ENCODE measurements at regions not wholly inside any gene's neighbourhood (a gene's known extent, or its start where the extent isn't known, plus 50 kb on each side); places are given as distances from the start of the nearest gene placed in this dataset.

DNA sequence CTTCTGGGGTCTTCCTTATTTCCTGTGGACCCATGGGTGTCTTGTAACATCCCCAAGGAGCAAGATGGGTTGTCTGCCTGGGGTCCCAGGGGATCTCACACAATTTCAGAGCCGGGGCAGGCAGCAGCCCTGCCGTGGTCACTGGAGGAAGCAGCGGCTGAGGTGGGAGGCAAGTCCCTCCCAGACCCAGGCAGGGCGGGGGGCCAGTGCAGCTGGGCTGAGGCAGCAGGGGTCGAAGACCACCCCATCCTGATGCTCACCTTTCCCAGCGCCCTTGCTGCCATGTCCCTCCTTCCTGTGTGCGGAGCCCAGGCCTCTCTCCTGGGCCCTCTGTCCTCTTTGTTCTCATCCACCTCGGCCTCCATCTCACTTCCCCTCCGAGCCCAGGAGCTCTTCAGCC is 583.0 kb upstream of the COBL start:
- CTCF ChIA-PET, result no interaction called here
- Mint-ChIP-seq H3K9me3 (peaks cover 10 to 24% (median 12%) of the 10 kb centered on the region in 5 donors), H3K27ac (no peak overlapping the region), H3K27me3 (no peaks in the 10 kb centered on the region), H3K4me3 (no peak overlapping the region), H3K4me1 (no peaks in the 10 kb centered on the region), H3K36me3 (no peaks in the 10 kb centered on the region)
- POLR2A ChIA-PET, result no interaction called here
- Histone ChIP-seq H3K9me3 (ENCODE audit: low read length) (no peaks in the 10 kb centered on the region), H3K4me1 (ENCODE audit: insufficient read depth, low read length) (no peaks in the 10 kb centered on the region), H3K27me3 (ENCODE audit: insufficient read depth, low read length, poor library complexity, severe bottlenecking) (no peaks in the 10 kb centered on the region), H3K27ac (ENCODE audit: low read depth, low read length) (no peak overlapping the region), H3K4me3 (ENCODE audit: low read length) (no peak overlapping the region), H3K36me3 (ENCODE audit: insufficient read depth, low read length) (no peaks in the 10 kb centered on the region)
- no peak for DNase-seq

DNA sequence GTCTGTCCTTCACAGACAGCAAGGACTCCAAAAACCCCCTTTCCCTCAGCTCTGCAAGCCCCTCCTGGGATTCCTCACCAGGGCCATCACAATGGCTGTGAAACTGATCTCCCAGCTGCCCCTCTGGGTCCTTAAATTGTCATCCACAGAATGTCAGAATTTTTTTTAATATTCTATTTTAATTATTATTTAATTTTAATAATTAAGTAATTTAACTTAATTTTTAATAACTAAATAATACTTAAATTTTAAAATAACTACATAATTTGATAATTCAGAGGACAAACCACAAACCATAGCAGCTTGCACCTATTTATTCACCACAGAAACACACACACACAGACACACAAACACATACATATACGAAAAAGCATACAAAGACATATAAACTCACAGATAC is 565.8 kb upstream of the COBL start:
- H3K4me1 Mint-ChIP-seq, result no peaks in the 10 kb centered on the region
- ChIA-PET CTCF (no interaction called here), POLR2A (no interaction called here)
- H3K9me3 ChIP-seq (ENCODE audit: low read length), result no peaks in the 10 kb centered on the region
- H3K27me3 ChIP-seq (ENCODE audit: insufficient read depth, low read length, poor library complexity, severe bottlenecking), result no peaks in the 10 kb centered on the region
- H3K36me3 Mint-ChIP-seq, result no peaks in the 10 kb centered on the region
- H3K27me3 Mint-ChIP-seq, result no peaks in the 10 kb centered on the region
- no peak overlapping the region for H3K27ac ChIP-seq (ENCODE audit: low read depth, low read length)
- DNase-seq, result no peak
- no peak overlapping the region for H3K4me3 ChIP-seq (ENCODE audit: low read length)
- no peak overlapping the region for H3K4me3 Mint-ChIP-seq
- peaks cover under 1 to 10% (median 5%) of the 10 kb centered on the region in 5 donors for H3K9me3 Mint-ChIP-seq
- H3K36me3 ChIP-seq (ENCODE audit: insufficient read depth, low read length), result no peaks in the 10 kb centered on the region
- H3K27ac Mint-ChIP-seq, result peak overlapping the region in 1 of 8 donors; percentile 7
- H3K4me1 ChIP-seq (ENCODE audit: insufficient read depth, low read length), result no peaks in the 10 kb centered on the region

DNA sequence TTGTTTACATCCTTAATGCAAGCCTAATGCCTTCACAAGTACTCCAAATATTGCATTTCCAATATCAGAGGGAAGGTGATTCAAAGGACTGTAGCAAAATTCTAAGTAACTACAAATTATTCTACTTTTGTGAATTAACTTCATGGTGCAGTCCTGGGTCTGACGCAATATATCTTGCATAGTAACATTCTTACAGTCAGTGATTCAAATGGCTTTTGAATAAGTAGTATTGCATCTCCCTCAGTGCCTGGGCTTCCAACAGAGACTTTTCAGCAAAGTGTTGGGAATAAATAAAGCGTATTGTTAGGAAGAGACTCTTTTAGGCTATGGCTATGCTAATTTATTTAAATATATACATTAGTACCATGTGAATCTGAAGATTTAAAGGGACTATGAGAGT is 564.7 kb upstream of the COBL start:
- no peak overlapping the region for H3K27ac Mint-ChIP-seq
- no peaks in the 10 kb centered on the region for H3K4me1 ChIP-seq (ENCODE audit: insufficient read depth, low read length)
- H3K4me1 Mint-ChIP-seq, result no peaks in the 10 kb centered on the region
- H3K27ac ChIP-seq (ENCODE audit: low read depth, low read length), result no peak overlapping the region
- H3K4me3 Mint-ChIP-seq, result no peak overlapping the region
- DNase-seq, result no peak
- H3K27me3 Mint-ChIP-seq, result no peaks in the 10 kb centered on the region
- no peaks in the 10 kb centered on the region for H3K27me3 ChIP-seq (ENCODE audit: insufficient read depth, low read length, poor library complexity, severe bottlenecking)
- H3K9me3 ChIP-seq (ENCODE audit: low read length), result no peaks in the 10 kb centered on the region
- ChIA-PET POLR2A (no interaction called here), CTCF (no interaction called here)
- H3K36me3 ChIP-seq (ENCODE audit: insufficient read depth, low read length), result no peaks in the 10 kb centered on the region
- peaks cover 0 to 10% (median 5%) of the 10 kb centered on the region in 5 donors for H3K9me3 Mint-ChIP-seq
- no peaks in the 10 kb centered on the region for H3K36me3 Mint-ChIP-seq
- no peak overlapping the region for H3K4me3 ChIP-seq (ENCODE audit: low read length)

- Histone ChIP-seq H3K36me3 (ENCODE audit: insufficient read depth, low read length) (no peaks in the 10 kb centered on the region), H3K4me3 (ENCODE audit: low read length) (no peak overlapping the region)
Measured at GRCh38 chr7:51878865-51879264, 562.3 kb upstream of the COBL start.

GRCh38 chr7:51869452-51869851 is 552.8 kb upstream of the COBL start:
- Mint-ChIP-seq H3K27me3 (no peaks in the 10 kb centered on the region), H3K4me1 (no peaks in the 10 kb centered on the region), H3K27ac (no peak overlapping the region), H3K4me3 (no peak overlapping the region), H3K36me3 (no peaks in the 10 kb centered on the region), H3K9me3 (peaks cover 1 to 26% (median 13%) of the 10 kb centered on the region in 5 donors)
- H3K4me1 ChIP-seq (ENCODE audit: insufficient read depth, low read length), result no peaks in the 10 kb centered on the region
- no peak overlapping the region for H3K4me3 ChIP-seq (ENCODE audit: low read length)
- no peak for DNase-seq
- ChIA-PET CTCF (no interaction called here), POLR2A (no interaction called here)
- H3K27ac ChIP-seq (ENCODE audit: low read depth, low read length), result no peak overlapping the region
- H3K36me3 ChIP-seq (ENCODE audit: insufficient read depth, low read length), result no peaks in the 10 kb centered on the region
- no peaks in the 10 kb centered on the region for H3K9me3 ChIP-seq (ENCODE audit: low read length)
- no peaks in the 10 kb centered on the region for H3K27me3 ChIP-seq (ENCODE audit: insufficient read depth, low read length, poor library complexity, severe bottlenecking)

More at GRCh38 chr7:51878865-51879264, 562.3 kb upstream of the COBL start:
- no peak overlapping the region for H3K27ac Mint-ChIP-seq
- H3K27me3 Mint-ChIP-seq, result no peaks in the 10 kb centered on the region
- CTCF ChIA-PET, result no interaction called here
- no peaks in the 10 kb centered on the region for H3K9me3 ChIP-seq (ENCODE audit: low read length)
- no peaks in the 10 kb centered on the region for H3K4me1 Mint-ChIP-seq
- peaks cover 0 to 8% (median 2%) of the 10 kb centered on the region in 5 donors for H3K9me3 Mint-ChIP-seq
- no peaks in the 10 kb centered on the region for H3K27me3 ChIP-seq (ENCODE audit: insufficient read depth, low read length, poor library complexity, severe bottlenecking)
- no peak for DNase-seq
- no peak overlapping the region for H3K27ac ChIP-seq (ENCODE audit: low read depth, low read length)
- H3K4me1 ChIP-seq (ENCODE audit: insufficient read depth, low read length), result no peaks in the 10 kb centered on the region
- no peak overlapping the region for H3K4me3 Mint-ChIP-seq
- no peaks in the 10 kb centered on the region for H3K36me3 Mint-ChIP-seq
- POLR2A ChIA-PET, result no interaction called here

DNA sequence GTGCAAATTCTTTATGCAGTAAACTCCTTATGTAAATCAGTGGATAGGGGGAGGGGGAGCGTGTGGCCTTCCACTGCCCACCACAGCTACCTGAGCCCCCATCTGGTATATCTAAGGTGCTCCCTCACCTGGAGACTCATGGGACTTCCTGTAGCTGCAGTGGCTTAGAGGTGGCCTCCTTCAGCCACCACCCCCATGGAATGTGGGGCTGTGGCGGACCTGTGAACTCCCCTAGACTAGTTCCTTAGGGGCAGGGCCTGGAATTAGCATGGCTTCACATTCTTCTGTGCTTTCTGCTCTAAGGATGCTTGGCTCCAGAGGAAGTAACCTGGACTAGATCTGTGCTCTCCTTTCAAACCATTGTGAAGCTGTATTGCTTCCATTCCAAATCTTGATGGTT is 550.5 kb upstream of the COBL start:
- H3K27me3 ChIP-seq (ENCODE audit: insufficient read depth, low read length, poor library complexity, severe bottlenecking), result no peaks in the 10 kb centered on the region

GRCh38 chr7:51860305-51860704 is 543.7 kb upstream of the COBL start:
- Mint-ChIP-seq H3K36me3 (no peaks in the 10 kb centered on the region), H3K27ac (no peak overlapping the region), H3K9me3 (peaks cover 0 to 17% (median 2%) of the 10 kb centered on the region in 5 donors), H3K4me1 (no peaks in the 10 kb centered on the region), H3K4me3 (no peak overlapping the region), H3K27me3 (no peaks in the 10 kb centered on the region)
- no peaks in the 10 kb centered on the region for H3K4me1 ChIP-seq (ENCODE audit: insufficient read depth, low read length)
- H3K4me3 ChIP-seq (ENCODE audit: low read length), result no peak overlapping the region
- no peaks in the 10 kb centered on the region for H3K36me3 ChIP-seq (ENCODE audit: insufficient read depth, low read length)
- no peak overlapping the region for H3K27ac ChIP-seq (ENCODE audit: low read depth, low read length)
- ChIA-PET CTCF (no interaction called here), POLR2A (no interaction called here)
- peaks cover 5% of the 10 kb centered on the region for H3K9me3 ChIP-seq (ENCODE audit: low read length)
- H3K27me3 ChIP-seq (ENCODE audit: insufficient read depth, low read length, poor library complexity, severe bottlenecking), result no peaks in the 10 kb centered on the region
- no peak for DNase-seq

More for the DNA sequence above, 550.5 kb upstream of the COBL start:
- Histone ChIP-seq H3K4me3 (ENCODE audit: low read length) (no peak overlapping the region), H3K9me3 (ENCODE audit: low read length) (no peaks in the 10 kb centered on the region), H3K36me3 (ENCODE audit: insufficient read depth, low read length) (no peaks in the 10 kb centered on the region), H3K27ac (ENCODE audit: low read depth, low read length) (no peak overlapping the region), H3K4me1 (ENCODE audit: insufficient read depth, low read length) (no peaks in the 10 kb centered on the region)
- Mint-ChIP-seq H3K9me3 (peaks cover 1 to 20% (median 12%) of the 10 kb centered on the region in 5 donors), H3K36me3 (no peaks in the 10 kb centered on the region), H3K27me3 (no peaks in the 10 kb centered on the region), H3K4me3 (no peak overlapping the region), H3K27ac (no peak overlapping the region), H3K4me1 (no peaks in the 10 kb centered on the region)
- ChIA-PET CTCF (no interaction called here), POLR2A (no interaction called here)
- DNase-seq, result no peak

- Histone ChIP-seq H3K4me3 (ENCODE audit: low read length) (no peak overlapping the region), H3K27me3 (ENCODE audit: insufficient read depth, low read length, poor library complexity, severe bottlenecking) (no peaks in the 10 kb centered on the region), H3K4me1 (ENCODE audit: insufficient read depth, low read length) (no peaks in the 10 kb centered on the region), H3K27ac (ENCODE audit: low read depth, low read length) (no peak overlapping the region), H3K36me3 (ENCODE audit: insufficient read depth, low read length) (no peaks in the 10 kb centered on the region), H3K9me3 (ENCODE audit: low read length) (no peaks in the 10 kb centered on the region)
- ChIA-PET CTCF (no interaction called here), POLR2A (no interaction called here)
- peaks cover 3 to 22% (median 10%) of the 10 kb centered on the region in 5 donors for H3K9me3 Mint-ChIP-seq
- no peak overlapping the region for H3K27ac Mint-ChIP-seq
- H3K4me3 Mint-ChIP-seq, result no peak overlapping the region
- H3K36me3 Mint-ChIP-seq, result no peaks in the 10 kb centered on the region
- no peaks in the 10 kb centered on the region for H3K4me1 Mint-ChIP-seq
- DNase-seq, result no peak
- no peaks in the 10 kb centered on the region for H3K27me3 Mint-ChIP-seq
Measured at GRCh38 chr7:51850126-51850525, 533.5 kb upstream of the COBL start.

GRCh38 chr7:51847461-51848134 is 531.0 kb upstream of the COBL start:
- CTCF ChIA-PET, result no interaction called here
- no peaks in the 10 kb centered on the region for H3K27me3 ChIP-seq (ENCODE audit: insufficient read depth, low read length, poor library complexity, severe bottlenecking)
- Mint-ChIP-seq H3K36me3 (no peaks in the 10 kb centered on the region), H3K27me3 (no peaks in the 10 kb centered on the region), H3K4me3 (no peak overlapping the region), H3K4me1 (no peaks in the 10 kb centered on the region), H3K9me3 (peaks cover 2 to 22% (median 10%) of the 10 kb centered on the region in 5 donors), H3K27ac (no peak overlapping the region)
- no peak for DNase-seq
- POLR2A ChIA-PET, result no interaction called here
- no peaks in the 10 kb centered on the region for H3K4me1 ChIP-seq (ENCODE audit: insufficient read depth, low read length)
- no peaks in the 10 kb centered on the region for H3K9me3 ChIP-seq (ENCODE audit: low read length)
- H3K36me3 ChIP-seq (ENCODE audit: insufficient read depth, low read length), result no peaks in the 10 kb centered on the region
- H3K27ac ChIP-seq (ENCODE audit: low read depth, low read length), result no peak overlapping the region
- no peak overlapping the region for H3K4me3 ChIP-seq (ENCODE audit: low read length)

Data from CD8-positive, alpha-beta memory T cell (primary cell).